Smooth muscle cell of the brain vasculature (primary cell): ENCODE measurements at regions not wholly inside any gene's neighbourhood (a gene's known extent, or its start where the extent isn't known, plus 50 kb on each side); places are given as distances from the start of the nearest gene placed in this dataset.
"Not testable (repeated sequence)": the region's sequence is repeated elsewhere in the genome, so short reads cannot be mapped to it uniquely, and the experiment has no call there.

ENCODE experiments used
- DNase-seq: peaks from one replicate; pipeline ENCODE4 v3.0.0-alpha.2; 2012; ENCODE audit warnings: low read depth, low spot score

DNA sequence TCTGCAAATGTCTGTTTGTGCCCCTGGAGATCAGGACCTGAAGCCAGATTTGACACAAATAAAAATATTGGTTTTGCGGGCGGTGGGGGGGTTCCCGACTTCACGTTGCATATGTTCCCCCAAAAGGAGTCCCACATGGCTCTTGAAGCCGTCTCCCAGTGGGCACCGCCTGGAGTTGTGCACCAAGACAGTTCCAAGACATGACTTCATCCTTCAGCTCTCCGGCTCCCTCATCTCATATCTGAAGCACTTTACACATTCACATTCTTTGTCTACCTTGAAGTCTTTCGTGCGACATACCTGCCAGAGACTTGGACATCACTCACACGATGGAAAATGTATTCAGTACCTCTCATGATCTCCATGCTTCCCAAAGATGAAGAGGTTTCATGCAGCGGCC lies 362.8 kb upstream of the FOXK1 start:
- DNase-seq, result no peak

- no peak for DNase-seq
These were observed 356.4 kb upstream of the FOXK1 start for GRCh38 chr7:4325732-4326131.

- no peak for DNase-seq
These were observed 350.4 kb upstream of the FOXK1 start for GRCh38 chr7:4331711-4332110.

- no peak for DNase-seq
These were observed 343.5 kb upstream of the FOXK1 start for GRCh38 chr7:4338556-4338955.

- DNase-seq, result no peak
These were observed 338.5 kb upstream of the FOXK1 start for GRCh38 chr7:4343272-4344247.

DNA sequence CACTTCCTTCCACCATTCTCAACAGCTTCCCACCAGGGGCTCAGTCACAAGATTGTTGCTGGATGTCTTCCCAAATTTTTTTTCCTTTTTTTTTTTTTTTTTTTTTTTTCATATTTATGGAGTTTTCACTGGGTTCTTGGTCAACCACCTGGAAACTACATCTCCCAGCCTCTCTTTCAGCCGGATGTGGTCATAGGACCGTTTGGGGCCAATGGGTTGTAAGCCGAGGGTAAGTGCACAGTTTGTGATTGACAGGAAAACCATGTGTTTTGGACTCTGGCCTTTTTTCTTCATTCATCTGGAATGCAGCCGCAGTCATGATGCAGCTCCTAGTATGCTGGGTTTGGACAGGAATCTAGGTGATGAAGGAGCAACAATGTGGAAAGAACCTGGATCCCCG lies 337.1 kb upstream of the FOXK1 start:
- DNase-seq, result no peak

GRCh38 chr7:4352069-4352468 lies 330.0 kb upstream of the FOXK1 start:
- no peak for DNase-seq

DNA sequence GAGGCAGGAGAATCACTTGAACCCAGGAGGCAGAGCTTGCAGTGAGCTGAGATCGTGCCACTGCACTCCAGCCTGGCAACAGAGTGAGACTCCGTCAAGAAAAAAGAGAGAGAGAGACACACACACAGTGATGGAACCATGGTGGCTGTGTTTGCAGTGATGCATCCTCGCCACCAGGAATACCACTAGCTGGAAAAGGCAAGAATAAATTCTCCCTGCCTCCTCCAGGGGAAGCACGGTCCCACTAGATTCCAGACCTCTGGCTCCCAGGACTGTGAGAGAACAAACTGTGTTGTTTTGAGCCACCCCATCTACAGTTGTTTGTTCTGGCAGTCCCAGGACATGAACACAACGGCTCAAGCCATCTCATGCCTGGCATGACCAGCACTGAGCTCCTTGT lies 320.3 kb upstream of the FOXK1 start:
- DNase-seq, result no peak

- DNase-seq, result no peak
These were observed 298.5 kb upstream of the FOXK1 start for GRCh38 chr7:4383584-4383983.

DNA sequence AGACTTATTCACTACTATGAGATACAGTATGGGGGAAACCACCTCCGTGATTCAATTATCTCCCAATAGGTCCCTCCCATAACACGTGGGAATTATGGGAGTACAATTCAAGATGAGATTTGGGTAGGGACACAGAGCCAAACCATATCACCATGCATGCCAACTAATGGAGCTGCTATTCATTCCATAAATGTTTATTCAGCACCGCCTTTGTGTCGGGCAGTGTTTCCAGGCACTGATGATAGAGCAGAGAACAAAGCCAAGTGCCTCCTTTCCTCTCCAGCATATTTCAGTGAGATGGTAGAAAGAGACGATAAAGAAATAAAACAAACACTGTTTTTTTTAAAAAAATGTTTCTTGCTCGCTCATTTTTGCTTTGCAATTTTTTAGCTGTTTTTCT lies 295.9 kb upstream of the FOXK1 start:
- DNase-seq, result no peak

GRCh38 chr7:4391103-4391502 lies 291.0 kb upstream of the FOXK1 start:
- not testable (repeated sequence) for DNase-seq

DNA sequence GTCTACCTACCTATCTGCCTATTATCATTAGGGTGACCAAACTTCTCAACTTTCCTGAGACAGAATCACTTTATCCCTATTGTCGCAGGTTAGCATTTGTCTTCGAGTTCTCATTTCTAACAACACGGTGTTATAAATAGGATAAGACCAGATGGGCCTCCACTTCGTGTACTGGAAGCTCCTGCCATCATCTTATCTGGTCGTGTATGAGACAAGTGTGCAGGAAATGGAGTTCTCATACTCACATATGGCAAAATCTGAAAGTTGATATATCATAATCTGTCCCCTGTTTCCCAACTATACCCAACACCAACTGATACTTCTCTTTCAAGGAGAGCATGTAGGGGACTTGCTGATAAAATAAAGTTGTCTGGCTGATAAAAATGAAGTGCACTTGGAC lies 287.4 kb upstream of the FOXK1 start:
- DNase-seq, result no peak

- DNase-seq, result no peak
These were observed 283.0 kb upstream of the FOXK1 start for GRCh38 chr7:4399121-4399520.

- no peak for DNase-seq
These were observed 282.5 kb upstream of the FOXK1 start for GRCh38 chr7:4399596-4399995.

GRCh38 chr7:4406288-4407058 lies 275.6 kb upstream of the FOXK1 start:
- no peak for DNase-seq

DNA sequence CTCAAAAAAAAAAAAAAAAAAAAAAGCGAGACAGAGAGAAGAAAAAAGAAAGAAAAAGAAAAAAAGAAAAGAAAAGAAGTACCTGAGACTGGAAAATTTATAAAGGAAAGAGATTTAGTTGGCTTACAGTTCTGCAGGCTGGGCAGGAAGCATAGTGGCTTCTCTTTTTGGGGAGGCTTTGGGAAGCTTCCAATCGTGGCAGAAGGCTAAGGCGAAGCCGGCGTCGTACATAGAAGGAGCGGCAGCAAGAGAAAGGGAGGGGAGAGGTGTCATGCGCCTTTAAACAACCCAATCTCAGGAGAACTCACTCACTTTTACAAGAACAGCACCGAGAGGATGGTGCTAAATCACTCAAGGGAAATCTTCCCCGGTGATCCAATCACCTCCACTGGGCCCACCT lies 272.1 kb upstream of the FOXK1 start:
- DNase-seq, result no peak

- no peak for DNase-seq
These were observed 265.6 kb upstream of the FOXK1 start for GRCh38 chr7:4416396-4417056.

DNA sequence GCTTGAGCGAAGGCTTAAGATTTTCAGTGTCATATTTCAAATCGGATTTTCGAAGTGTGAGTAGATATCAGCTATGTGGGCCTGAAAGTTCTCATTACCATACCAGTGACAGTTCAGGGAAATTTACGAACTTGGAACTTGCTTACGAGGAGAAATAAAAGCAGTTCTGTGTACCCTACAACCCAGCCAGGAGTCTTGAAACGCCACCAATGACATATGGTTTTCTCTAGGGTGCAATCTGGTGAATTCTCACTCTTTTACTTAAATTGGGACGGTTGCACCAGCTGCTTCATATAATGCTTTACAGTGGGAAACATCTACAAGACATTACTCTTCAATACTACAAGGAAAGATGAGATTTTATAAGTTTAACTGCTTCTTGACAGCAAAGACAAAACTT lies 253.6 kb upstream of the FOXK1 start:
- DNase-seq, result no peak

DNA sequence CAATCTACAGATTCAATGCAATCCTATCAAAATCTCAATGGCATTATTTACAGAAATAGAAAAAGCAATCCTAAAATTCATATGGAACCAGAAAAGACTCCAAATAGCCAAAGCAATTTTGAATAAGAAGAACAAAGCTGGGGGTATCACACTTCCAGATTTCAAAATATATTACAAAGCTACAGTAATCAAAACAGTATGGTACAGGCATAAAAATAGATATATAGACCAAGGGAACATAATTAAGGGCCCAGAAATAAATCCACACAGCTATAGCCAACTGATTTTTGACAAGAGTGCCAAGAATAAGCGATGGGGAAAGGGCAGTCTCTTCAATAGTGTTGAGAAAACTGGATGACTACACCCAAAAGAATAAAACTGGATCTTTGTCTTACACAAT lies 251.9 kb upstream of the FOXK1 start:
- no peak for DNase-seq

DNA sequence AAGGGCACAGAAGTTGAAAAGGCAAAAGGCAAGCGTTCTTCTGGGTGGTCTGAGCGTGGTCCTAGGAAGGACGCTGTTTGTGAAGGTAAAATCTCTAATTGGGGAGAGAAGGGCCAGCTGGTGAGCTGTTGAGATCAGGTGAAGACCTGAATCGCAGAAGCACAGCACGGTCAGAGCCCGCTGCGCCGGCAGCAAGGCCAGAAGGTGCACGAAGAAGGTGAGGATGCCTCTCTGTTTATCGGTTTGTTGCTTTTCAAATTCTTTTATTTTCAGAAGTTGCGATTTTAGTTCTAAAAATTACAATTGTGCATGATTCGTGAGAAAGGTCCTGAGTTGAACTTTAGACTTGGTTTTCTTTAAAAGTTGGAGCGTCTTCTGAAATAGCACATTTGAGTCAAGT lies 247.8 kb upstream of the FOXK1 start:
- DNase-seq, result no peak

DNA sequence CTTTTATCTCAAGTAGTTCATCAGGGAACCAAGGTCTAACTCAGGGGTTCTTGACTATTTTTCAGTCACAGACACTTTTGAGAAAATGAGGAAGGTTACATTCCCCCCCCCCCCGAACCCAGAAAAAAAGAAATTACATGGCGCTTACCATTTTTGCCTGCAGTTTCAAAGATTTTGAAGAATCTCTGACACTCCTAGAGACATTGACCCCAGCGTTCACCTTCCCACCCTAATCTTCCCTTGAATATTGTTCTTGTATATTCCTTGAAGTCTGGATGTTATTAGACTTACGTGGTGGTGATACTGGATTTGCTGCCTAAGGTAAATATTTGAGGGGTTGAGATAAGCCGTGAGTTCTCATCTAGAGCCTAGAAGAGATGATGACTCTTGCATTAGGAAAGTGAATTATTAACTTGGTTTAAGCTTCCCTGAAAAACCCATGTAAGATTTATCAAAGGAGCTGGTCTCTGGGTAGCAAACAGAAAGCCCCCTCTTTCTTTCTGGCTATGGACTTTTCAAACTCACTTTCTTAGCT lies 245.7 kb upstream of the FOXK1 start:
- DNase-seq, result no peak

GRCh38 chr7:4436936-4437335 lies 245.2 kb upstream of the FOXK1 start:
- no peak for DNase-seq
